Trophoblast cell (in vitro differentiated cells and primary cell): ENCODE measurements at regions not wholly inside any gene's neighbourhood (a gene's known extent, or its start where the extent isn't known, plus 50 kb on each side); places are given as distances from the start of the nearest gene placed in this dataset.

Source experiments
- DNase-seq, 2 donors: peaks; one replicate each; pipeline ENCODE4 v3.0.0-alpha.2; 2016
- H2AFZ ChIP-seq: 2 replicates; pipeline ENCODE4 v1.6.1; 2013; ENCODE audit warnings: low read length, moderate library complexity, mild to moderate bottlenecking; ENCODE audit not compliant: insufficient read depth, poor library complexity
- H2AK5ac ChIP-seq: 2 replicates; pipeline ENCODE4 v1.6.1; 2013; ENCODE audit warnings: mild to moderate bottlenecking, low read length
- H2BK120ac ChIP-seq: 2 replicates; pipeline ENCODE4 v1.6.1; 2013; ENCODE audit warnings: low read length, mild to moderate bottlenecking, moderate library complexity; ENCODE audit not compliant: insufficient read depth, poor library complexity
- H2BK12ac ChIP-seq: 2 replicates; pipeline ENCODE4 v1.6.1; 2013; ENCODE audit warnings: mild to moderate bottlenecking, low read length, moderate library complexity
- H2BK5ac ChIP-seq: 2 replicates; pipeline ENCODE4 v1.6.1; 2013; ENCODE audit warnings: low read length, low read depth, moderate library complexity, mild to moderate bottlenecking; ENCODE audit not compliant: poor library complexity
- H3K14ac ChIP-seq: 2 replicates; pipeline ENCODE4 v1.6.1; 2013; ENCODE audit warnings: mild to moderate bottlenecking, low read length
- H3K18ac ChIP-seq: 2 replicates; pipeline ENCODE4 v1.6.1; 2013; ENCODE audit warnings: mild to moderate bottlenecking, low read length
- H3K23ac ChIP-seq: 2 replicates; pipeline ENCODE4 v1.6.1; 2013; ENCODE audit warnings: low read length
- H3K27ac ChIP-seq: 2 replicates; pipeline ENCODE4 v1.5.1; 2013; ENCODE audit warnings: low read depth, mild to moderate bottlenecking, inconsistent platforms, low read length, moderate library complexity
- H3K27me3 ChIP-seq: 2 replicates; pipeline ENCODE4 v1.6.1; 2013; ENCODE audit warnings: inconsistent platforms, mild to moderate bottlenecking, low read length, moderate library complexity; ENCODE audit not compliant: insufficient read depth
- H3K36me3 ChIP-seq, 2 experiments: 1 replicate in 1 of 2; 2 replicates in 1 of 2; pipeline ENCODE4 v1.6.1; 2013; ENCODE audit warnings: low read length in 2 of 2, mild to moderate bottlenecking in 2 of 2, moderate library complexity in 1 of 2; ENCODE audit not compliant: insufficient read depth in 2 of 2, control insufficient read depth in 1 of 2
- H3K4ac ChIP-seq: 2 replicates; pipeline ENCODE4 v1.6.1; 2013; ENCODE audit warnings: low read depth, mild to moderate bottlenecking, low read length, moderate library complexity
- H3K4me1 ChIP-seq, 2 experiments: 1 replicate in 1 of 2; 2 replicates in 1 of 2; pipeline ENCODE4 v1.6.1; 2013; ENCODE audit warnings: low read length in 2 of 2, mild to moderate bottlenecking in 2 of 2, moderate library complexity in 1 of 2; ENCODE audit not compliant: insufficient read depth in 2 of 2, control insufficient read depth in 1 of 2
- H3K4me2 ChIP-seq: 2 replicates; pipeline ENCODE4 v1.6.1; 2013; ENCODE audit warnings: inconsistent platforms, mild to moderate bottlenecking, low read length, moderate library complexity
- H3K4me3 ChIP-seq: 2 replicates; pipeline ENCODE4 v1.5.1; 2013; ENCODE audit warnings: mild to moderate bottlenecking, low read depth, low read length, inconsistent platforms
- H3K79me1 ChIP-seq: one replicate; pipeline ENCODE4 v1.6.1; 2013; ENCODE audit warnings: low read length
- H3K79me2 ChIP-seq: 2 replicates; pipeline ENCODE4 v1.6.1; 2013; ENCODE audit warnings: low read length, mild to moderate bottlenecking; ENCODE audit not compliant: control insufficient read depth, insufficient read depth, poor library complexity
- H3K9ac ChIP-seq: 2 replicates; pipeline ENCODE4 v1.6.1; 2013; ENCODE audit warnings: mild to moderate bottlenecking, low read length
- H3K9me3 ChIP-seq: 2 replicates; pipeline ENCODE4 v1.6.1; 2013; ENCODE audit warnings: low read depth, mild to moderate bottlenecking, control low read depth, inconsistent platforms, low read length; ENCODE audit not compliant: insufficient read depth
- H4K12ac ChIP-seq: 2 replicates; pipeline ENCODE4 v1.6.1; 2013; ENCODE audit warnings: low read depth, mild to moderate bottlenecking, low read length, moderate library complexity
- H4K8ac ChIP-seq: 2 replicates; pipeline ENCODE4 v1.6.1; 2013; ENCODE audit warnings: low read depth, mild to moderate bottlenecking, low read length, moderate library complexity
- H4K91ac ChIP-seq: one replicate; pipeline ENCODE4 v1.6.1; 2013; ENCODE audit warnings: low read depth, mild to moderate bottlenecking, low read length, moderate library complexity
- WGBS: extraction: QIAGEN DNeasy Blood & Tissue Kit; methylation state at CpG from one replicate; pipeline ENCODE4 v1.1.7; 2013; ENCODE audit warnings: missing lambda C conversion rate; ENCODE audit not compliant: insufficient read length, insufficient coverage; ENCODE audit errors: extremely low coverage; 5-methylcytosine and 5-hydroxymethylcytosine counted together

- H2AK5ac ChIP-seq = peak overlapping the region; percentile 35
- H4K8ac ChIP-seq = peak overlapping the region; percentile 22
- peaks cover 17% of the 10 kb centered on the region for H3K79me1 ChIP-seq
- H2AFZ ChIP-seq = peak overlapping the region; percentile 17
- no peak overlapping the region for H3K4me3 ChIP-seq
- H3K4ac ChIP-seq = no peak overlapping the region
- H3K79me2 ChIP-seq = no peaks in the 10 kb centered on the region
- H3K36me3 ChIP-seq = no peaks in the 10 kb centered on the region
- peak overlapping the region; percentile 67 for H2BK5ac ChIP-seq
- peak overlapping the region; percentile 85 for H2BK120ac ChIP-seq
- H3K23ac ChIP-seq = peak overlapping the region; percentile 60
- H3K27ac ChIP-seq = peak overlapping the region; percentile 85
- H2BK12ac ChIP-seq = peak overlapping the region; percentile 78
- WGBS = no CpG with 5 or more reads among the region's 15 CpGs
- peak overlapping the region; percentile 30 for H3K9ac ChIP-seq
- no peaks in the 10 kb centered on the region for H3K9me3 ChIP-seq
- peaks cover 8 to 15% of the 10 kb centered on the region in 2 experiments for H3K4me1 ChIP-seq
- H3K18ac ChIP-seq = no peak overlapping the region
- no peaks in the 10 kb centered on the region for H3K27me3 ChIP-seq
- no peak for DNase-seq
- peak overlapping the region; percentile 36 for H3K4me2 ChIP-seq
- peak overlapping the region; percentile 5 for H3K14ac ChIP-seq
- peak overlapping the region; percentile 32 for H4K91ac ChIP-seq
- H4K12ac ChIP-seq = no peak overlapping the region
These were observed 110.1 kb upstream of the TGFBR2 start for GRCh38 chr3:30496066-30496966.

GRCh38 chr3:30498587-30498967 is 107.8 kb upstream of the TGFBR2 start:
- H3K27ac ChIP-seq = no peak overlapping the region
- H2AK5ac ChIP-seq = no peak overlapping the region
- no peak overlapping the region for H2BK120ac ChIP-seq
- no peaks in the 10 kb centered on the region for H3K79me2 ChIP-seq
- H3K18ac ChIP-seq = no peak overlapping the region
- H2BK12ac ChIP-seq = no peak overlapping the region
- H3K9me3 ChIP-seq = peaks cover 2% of the 10 kb centered on the region
- H3K4me2 ChIP-seq = no peak overlapping the region
- H3K4me1 ChIP-seq = peaks cover 4 to 17% of the 10 kb centered on the region in 2 experiments
- no peaks in the 10 kb centered on the region for H3K27me3 ChIP-seq
- no peak overlapping the region for H2AFZ ChIP-seq
- no peaks in the 10 kb centered on the region for H3K36me3 ChIP-seq
- no peak overlapping the region for H3K4me3 ChIP-seq
- no peak overlapping the region for H4K12ac ChIP-seq
- H4K8ac ChIP-seq = peak overlapping the region; percentile 43
- no peak overlapping the region for H3K23ac ChIP-seq
- no CpG with 5 or more reads among the region's 1 CpG for WGBS
- H3K79me1 ChIP-seq = peaks cover 16% of the 10 kb centered on the region
- peak overlapping the region; percentile 2 for H3K14ac ChIP-seq
- H3K4ac ChIP-seq = no peak overlapping the region
- DNase-seq = no peak
- no peak overlapping the region for H2BK5ac ChIP-seq
- no peak overlapping the region for H3K9ac ChIP-seq
- peak overlapping the region; percentile 48 for H4K91ac ChIP-seq

- no peak overlapping the region for H4K12ac ChIP-seq
- peak overlapping the region; percentile 18 for H2BK120ac ChIP-seq
- H3K4me2 ChIP-seq = no peak overlapping the region
- H2AK5ac ChIP-seq = peak overlapping the region; percentile 35
- peak overlapping the region; percentile 42 for H2BK12ac ChIP-seq
- no peak overlapping the region for H2BK5ac ChIP-seq
- no CpG with 5 or more reads among the region's 7 CpGs for WGBS
- H3K4me1 ChIP-seq = peaks cover 4 to 12% of the 10 kb centered on the region in 2 experiments
- H3K27ac ChIP-seq = no peak overlapping the region
- no peak overlapping the region for H3K18ac ChIP-seq
- H3K4ac ChIP-seq = no peak overlapping the region
- no peaks in the 10 kb centered on the region for H3K27me3 ChIP-seq
- H3K4me3 ChIP-seq = no peak overlapping the region
- H3K14ac ChIP-seq = peak overlapping the region; percentile 27
- H3K9ac ChIP-seq = no peak overlapping the region
- no peaks in the 10 kb centered on the region for H3K36me3 ChIP-seq
- no peak for DNase-seq
- H4K91ac ChIP-seq = no peak overlapping the region
- H3K79me2 ChIP-seq = no peaks in the 10 kb centered on the region
- peaks cover 12% of the 10 kb centered on the region for H3K79me1 ChIP-seq
- H4K8ac ChIP-seq = no peak overlapping the region
- no peak overlapping the region for H3K23ac ChIP-seq
- H2AFZ ChIP-seq = no peak overlapping the region
- H3K9me3 ChIP-seq = peaks cover 2% of the 10 kb centered on the region
These were observed 105.6 kb upstream of the TGFBR2 start for GRCh38 chr3:30500666-30501399.

GRCh38 chr3:30501526-30501925 is 104.9 kb upstream of the TGFBR2 start:
- Histone ChIP-seq H3K4me3 (no peak overlapping the region), H3K36me3 (no peaks in the 10 kb centered on the region), H2AFZ (no peak overlapping the region), H3K14ac (no peak overlapping the region), H4K12ac (no peak overlapping the region), H2BK120ac (no peak overlapping the region), H3K18ac (no peak overlapping the region), H4K8ac (no peak overlapping the region), H3K79me2 (no peaks in the 10 kb centered on the region), H3K4me2 (no peak overlapping the region), H2AK5ac (no peak overlapping the region), H3K79me1 (peaks cover 7% of the 10 kb centered on the region), H3K4ac (no peak overlapping the region), H2BK12ac (no peak overlapping the region), H4K91ac (no peak overlapping the region), H3K4me1 (peaks cover under 1 to 9% of the 10 kb centered on the region in 2 experiments), H3K23ac (no peak overlapping the region), H2BK5ac (no peak overlapping the region), H3K27ac (no peak overlapping the region), H3K27me3 (no peaks in the 10 kb centered on the region), H3K9ac (no peak overlapping the region), H3K9me3 (peaks cover 2% of the 10 kb centered on the region)
- DNase-seq = peak; percentile 39 to 92
